Lung (tissue), 11 donors: ENCODE measurements at regions not wholly inside any gene's neighbourhood (a gene's known extent, or its start where the extent isn't known, plus 50 kb on each side); places are given as distances from the start of the nearest gene placed in this dataset.
"Not testable (repeated sequence)": the region's sequence is repeated elsewhere in the genome, so short reads cannot be mapped to it uniquely, and the experiment has no call there.

Source experiments
- ATAC-seq: fragments of 200-7000 bp; cut with Tn5 transposase; one replicate; pipeline ENCODE4 v1.9.1; 2020; ENCODE audit warnings: moderate number of reproducible peaks; ENCODE audit not compliant: insufficient read depth, low FRiP score
- DNase-seq, 3 donors: peaks; one replicate each; pipeline ENCODE4 v3.0.0-alpha.2; 2013 to 2017
- H3K27ac ChIP-seq, 2 donors: one replicate each; pipeline ENCODE4 v1.5.1; 2013; ENCODE audit warnings: mild to moderate bottlenecking in 2 of 2, moderate library complexity in 2 of 2, control low read depth in 1 of 2, inconsistent platforms in 1 of 2, low read depth in 1 of 2, low read length in 1 of 2
- H3K27me3 ChIP-seq, 3 donors: one replicate each; pipeline ENCODE4 v1.5.1; 2013; ENCODE audit warnings: low read length in 2 of 3; ENCODE audit not compliant: control insufficient read depth in 3 of 3, insufficient read depth in 3 of 3
- H3K36me3 ChIP-seq, 4 donors: one replicate each; pipeline ENCODE4 v1.5.1; 2013; ENCODE audit warnings: low read length in 4 of 4, mild to moderate bottlenecking in 1 of 4, moderate library complexity in 1 of 4; ENCODE audit not compliant: control insufficient read depth in 4 of 4, insufficient read depth in 4 of 4
- H3K4me1 ChIP-seq, 5 donors: one replicate each; pipeline ENCODE4 v1.5.1; 2013; ENCODE audit warnings: low read length in 5 of 5, mild to moderate bottlenecking in 2 of 5, moderate library complexity in 1 of 5; ENCODE audit not compliant: control insufficient read depth in 5 of 5, insufficient read depth in 5 of 5
- H3K4me3 ChIP-seq: one replicate; pipeline ENCODE4 v1.5.1; 2013; ENCODE audit warnings: mild to moderate bottlenecking, control low read depth, moderate library complexity
- H3K9ac ChIP-seq, 2 donors: one replicate each; pipeline ENCODE4 v1.5.1; 2013; ENCODE audit warnings: low read length in 2 of 2, control low read depth in 1 of 2; ENCODE audit not compliant: insufficient read depth in 1 of 2
- H3K9me3 ChIP-seq, 4 donors: one replicate each; pipeline ENCODE4 v1.5.1; 2013; ENCODE audit warnings: low read length in 3 of 4, mild to moderate bottlenecking in 1 of 4, moderate library complexity in 1 of 4; ENCODE audit not compliant: control insufficient read depth in 4 of 4, insufficient read depth in 3 of 4
- WGBS, 2 donors: extraction: QIAGEN DNeasy Blood & Tissue Kit; methylation state at CpG; one replicate each; pipeline ENCODE4 v1.1.7; 2013; 5-methylcytosine and 5-hydroxymethylcytosine counted together
- TF ChIP-seq, protein P1 (sequence below): IDR thresholded peaks from 2 replicates; pipeline ENCODE4 v1.5.1; 2012; ENCODE audit warnings: mild to moderate bottlenecking; ENCODE audit errors: control extremely low read depth, extremely low read depth
- donor health status: control.
- donor health status: control.
- donor health status: Bipolar disorder and iron deficiency.
- donor health status: healthy.
- donor health status: DM: yes; HTN: yes; CAD: no.

DNA sequence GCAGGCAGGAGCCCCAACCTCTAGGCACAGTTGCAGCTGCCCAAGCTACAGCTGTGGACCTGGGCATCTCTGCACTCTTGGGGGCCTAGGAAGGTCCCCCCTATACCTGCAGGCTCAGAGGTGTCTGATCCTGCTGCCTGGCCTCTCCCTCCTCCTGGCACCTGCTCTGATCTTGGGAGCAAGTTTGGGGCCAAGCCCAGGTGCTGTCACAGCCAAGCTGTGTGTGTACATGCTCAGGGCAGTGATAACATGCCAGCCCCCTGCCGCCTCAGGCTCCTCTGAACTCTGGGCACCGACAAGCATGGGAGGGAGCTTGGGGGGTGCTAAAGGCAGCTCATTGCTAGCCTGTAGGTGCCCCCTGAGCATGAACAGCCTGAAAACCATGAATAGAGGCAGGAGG, 829.6 kb upstream of the VRK2 start:
- DNase-seq (no peak), ATAC-seq (no peak)
- Histone ChIP-seq H3K9ac (no peak overlapping the region), H3K27me3 (no peaks in the 10 kb centered on the region), H3K4me3 (no peak overlapping the region), H3K27ac (no peak overlapping the region), H3K9me3 (peaks cover 0 to 16% (median 8%) of the 10 kb centered on the region in 4 donors), H3K36me3 (no peaks in the 10 kb centered on the region), H3K4me1 (no peaks in the 10 kb centered on the region)
- 91 to 96% methylated on average over 2 of the region's 2 CpGs for WGBS, 2 donors
- TF ChIP-seq, protein P1, sequence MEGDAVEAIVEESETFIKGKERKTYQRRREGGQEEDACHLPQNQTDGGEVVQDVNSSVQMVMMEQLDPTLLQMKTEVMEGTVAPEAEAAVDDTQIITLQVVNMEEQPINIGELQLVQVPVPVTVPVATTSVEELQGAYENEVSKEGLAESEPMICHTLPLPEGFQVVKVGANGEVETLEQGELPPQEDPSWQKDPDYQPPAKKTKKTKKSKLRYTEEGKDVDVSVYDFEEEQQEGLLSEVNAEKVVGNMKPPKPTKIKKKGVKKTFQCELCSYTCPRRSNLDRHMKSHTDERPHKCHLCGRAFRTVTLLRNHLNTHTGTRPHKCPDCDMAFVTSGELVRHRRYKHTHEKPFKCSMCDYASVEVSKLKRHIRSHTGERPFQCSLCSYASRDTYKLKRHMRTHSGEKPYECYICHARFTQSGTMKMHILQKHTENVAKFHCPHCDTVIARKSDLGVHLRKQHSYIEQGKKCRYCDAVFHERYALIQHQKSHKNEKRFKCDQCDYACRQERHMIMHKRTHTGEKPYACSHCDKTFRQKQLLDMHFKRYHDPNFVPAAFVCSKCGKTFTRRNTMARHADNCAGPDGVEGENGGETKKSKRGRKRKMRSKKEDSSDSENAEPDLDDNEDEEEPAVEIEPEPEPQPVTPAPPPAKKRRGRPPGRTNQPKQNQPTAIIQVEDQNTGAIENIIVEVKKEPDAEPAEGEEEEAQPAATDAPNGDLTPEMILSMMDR, result no peak

DNA sequence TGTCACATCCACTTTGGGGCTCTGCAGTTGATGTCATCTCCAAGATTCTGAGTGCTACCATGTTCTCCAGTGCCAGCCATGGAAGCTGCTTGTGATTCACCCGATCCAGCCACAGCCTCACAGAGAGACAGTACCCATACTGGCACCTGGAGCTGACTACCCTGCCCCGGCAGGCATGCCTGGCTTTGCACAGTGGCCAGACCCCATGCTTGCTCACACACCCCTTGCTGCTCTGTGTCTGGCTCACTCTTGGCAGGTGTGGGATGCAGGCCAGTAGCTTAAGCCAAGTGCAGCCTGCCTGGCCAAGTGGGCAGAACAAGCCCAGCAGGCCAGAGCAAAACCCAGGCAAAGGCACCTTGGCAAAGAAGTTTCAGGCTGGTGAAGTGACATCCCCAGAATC, 828.4 kb upstream of the VRK2 start:
- Histone ChIP-seq H3K9ac (no peak overlapping the region), H3K36me3 (no peaks in the 10 kb centered on the region), H3K4me1 (no peaks in the 10 kb centered on the region), H3K27ac (no peak overlapping the region), H3K27me3 (no peaks in the 10 kb centered on the region), H3K9me3 (peaks cover 0 to 16% (median 9%) of the 10 kb centered on the region in 4 donors), H3K4me3 (no peak overlapping the region)
- 74 to 79% methylated on average over 2 of the region's 2 CpGs for WGBS, 2 donors
- TF ChIP-seq, protein P1, result no peak
- ATAC-seq (no peak), DNase-seq (no peak)

DNA sequence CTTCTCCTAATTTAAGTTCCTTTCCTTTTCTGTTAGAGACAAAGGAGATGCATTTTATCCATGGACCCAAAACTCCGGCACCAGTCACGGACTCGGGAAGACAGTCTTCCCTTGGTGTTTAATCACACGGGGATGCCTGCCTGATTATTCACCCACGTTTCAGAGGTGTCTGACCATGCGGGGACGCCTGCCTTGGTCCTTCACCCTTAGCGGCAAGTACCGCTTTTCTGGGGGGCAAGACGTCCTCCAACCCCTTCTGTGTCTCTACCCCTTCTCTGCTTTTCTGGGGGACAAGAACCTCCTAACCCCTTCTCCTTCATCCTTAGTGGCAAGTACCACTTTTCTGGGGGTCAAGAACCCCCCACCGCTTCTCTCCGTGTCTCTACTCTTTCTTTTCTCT, 816.9 kb upstream of the VRK2 start:
- H3K27me3 ChIP-seq, H3K4me3 ChIP-seq, H3K4me1 ChIP-seq, H3K9me3 ChIP-seq, DNase-seq, ATAC-seq, H3K36me3 ChIP-seq, H3K9ac ChIP-seq, H3K27ac ChIP-seq: not testable (repeated sequence)
- WGBS, 2 donors, result 87 to 95% methylated on average over 12 of the region's 12 CpGs

DNA sequence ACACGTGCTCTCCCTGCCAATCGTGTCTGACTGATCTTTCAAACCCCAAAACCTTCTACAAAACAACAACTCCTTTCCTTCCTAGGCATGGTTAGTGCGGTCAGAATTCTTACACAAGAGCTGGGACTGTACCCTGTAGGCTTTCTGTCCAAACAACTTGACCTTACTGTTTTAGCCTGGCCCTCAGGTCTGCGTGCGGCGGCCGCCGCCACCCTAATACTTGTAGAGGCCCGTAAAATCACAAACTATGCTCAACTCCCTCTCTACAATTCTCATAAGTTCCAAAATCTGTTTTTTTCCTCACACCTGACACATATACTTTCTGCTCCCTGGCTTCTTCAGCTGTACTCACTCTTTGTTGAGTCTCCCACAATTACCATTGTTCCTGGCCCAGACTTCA, 814.3 kb upstream of the VRK2 start:
- H3K36me3 ChIP-seq, ATAC-seq, H3K27ac ChIP-seq, DNase-seq, H3K9me3 ChIP-seq, H3K4me3 ChIP-seq, H3K4me1 ChIP-seq, H3K9ac ChIP-seq, H3K27me3 ChIP-seq: not testable (repeated sequence)
- 87 to 94% methylated on average over 9 of the region's 9 CpGs for WGBS, 2 donors

DNA sequence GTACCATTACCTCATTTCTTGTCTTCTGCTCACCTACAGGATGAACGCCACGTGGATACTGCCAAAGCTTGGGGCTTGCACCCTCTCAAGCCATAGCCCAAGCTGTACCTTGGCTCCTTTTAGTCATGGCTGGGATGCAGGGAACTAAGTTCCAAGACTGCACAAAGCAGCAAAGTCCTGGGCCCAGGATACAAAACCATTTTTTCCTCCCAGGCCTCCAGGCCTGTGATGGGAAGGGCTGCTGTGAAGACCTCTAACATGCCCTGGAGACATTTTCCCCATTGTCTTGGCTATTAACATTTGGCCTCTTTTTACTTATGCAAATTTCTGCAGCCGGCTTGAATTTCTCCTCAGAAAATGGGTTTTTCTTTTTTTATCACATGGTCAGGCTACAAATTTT, 795.1 kb upstream of the VRK2 start:
- not testable (repeated sequence) for H3K4me3 ChIP-seq, H3K36me3 ChIP-seq, H3K4me1 ChIP-seq, H3K27ac ChIP-seq, ATAC-seq, DNase-seq, H3K9ac ChIP-seq, H3K27me3 ChIP-seq
- H3K9me3 ChIP-seq, result peaks cover 0 to 12% (median 7%) of the 10 kb centered on the region in 4 donors
- 83 to 87% methylated on average over 3 of the region's 3 CpGs for WGBS, 2 donors

DNA sequence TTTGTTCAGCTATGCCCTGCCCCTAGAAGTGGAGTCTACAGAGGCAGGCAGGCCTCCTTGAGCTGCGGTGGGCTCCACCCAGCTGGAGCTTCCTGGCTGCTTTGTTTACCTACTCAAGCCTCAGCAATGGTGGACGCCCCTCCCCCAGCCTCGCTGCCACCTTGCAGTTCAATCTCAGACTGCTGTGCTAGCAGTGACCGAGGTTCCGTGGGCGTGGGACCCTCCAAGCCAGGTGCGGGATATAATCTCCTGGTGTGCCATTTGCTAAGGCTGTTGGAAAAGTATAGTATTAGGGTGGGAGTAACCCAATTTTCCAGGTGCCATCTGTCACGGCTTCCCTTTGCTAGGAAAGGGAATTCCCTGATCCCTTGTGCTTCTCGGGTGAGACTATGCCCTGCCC, 770.2 kb upstream of the VRK2 start:
- 90 to 91% methylated on average over 9 of the region's 9 CpGs for WGBS, 2 donors
- H3K9ac ChIP-seq, H3K27me3 ChIP-seq, ATAC-seq, H3K27ac ChIP-seq, DNase-seq, H3K4me3 ChIP-seq, H3K4me1 ChIP-seq, H3K36me3 ChIP-seq, H3K9me3 ChIP-seq: not testable (repeated sequence)
